ENCODE measurements at regions not wholly inside any gene's neighbourhood (a gene's known extent, or its start where the extent isn't known, plus 50 kb on each side); places are given as distances from the start of the nearest gene placed in this dataset.
"Not testable (repeated sequence)": the region's sequence is repeated elsewhere in the genome, so short reads cannot be mapped to it uniquely, and the experiment has no call there.

- no peak for DNase-seq
Measured at GRCh38 chr18:41690332-41691127, 264.5 kb upstream of the PIK3C3 start.

GRCh38 chr18:41687138-41687537 is 267.9 kb upstream of the PIK3C3 start:
- DNase-seq = no peak

GRCh38 chr18:41681138-41681880 is 273.7 kb upstream of the PIK3C3 start:
- DNase-seq = no peak

- no peak for DNase-seq
Measured at GRCh38 chr18:41674506-41674905, 280.5 kb upstream of the PIK3C3 start.

- no peak for DNase-seq
Measured at GRCh38 chr18:41666231-41666630, 288.8 kb upstream of the PIK3C3 start.

- DNase-seq = no peak
Measured at GRCh38 chr18:41665210-41665609, 289.8 kb upstream of the PIK3C3 start.

GRCh38 chr18:41660654-41661053 is 294.4 kb upstream of the PIK3C3 start:
- DNase-seq = no peak

- no peak for DNase-seq
Measured at GRCh38 chr18:41659438-41660130, 295.4 kb upstream of the PIK3C3 start.

- no peak for DNase-seq
Measured at GRCh38 chr18:41657189-41657588, 297.8 kb upstream of the PIK3C3 start.

- no peak for DNase-seq
Measured at GRCh38 chr18:41655074-41655473, 300.0 kb upstream of the PIK3C3 start.

GRCh38 chr18:41647914-41648313 is 307.1 kb upstream of the PIK3C3 start:
- no peak for DNase-seq

GRCh38 chr18:41646915-41647620 is 308.0 kb upstream of the PIK3C3 start:
- DNase-seq = no peak

- no peak for DNase-seq
Measured at GRCh38 chr18:41645589-41646360, 309.3 kb upstream of the PIK3C3 start.

GRCh38 chr18:41644466-41644865 is 310.6 kb upstream of the PIK3C3 start:
- DNase-seq = no peak

GRCh38 chr18:41643427-41643826 is 311.6 kb upstream of the PIK3C3 start:
- DNase-seq = no peak

- no peak for DNase-seq
Measured at GRCh38 chr18:41642756-41643155, 312.3 kb upstream of the PIK3C3 start.

GRCh38 chr18:41639218-41639617 is 315.8 kb upstream of the PIK3C3 start:
- DNase-seq = no peak

- not testable (repeated sequence) for DNase-seq
Measured at GRCh38 chr18:41631723-41632285, 323.2 kb upstream of the PIK3C3 start.

- DNase-seq = no peak
Measured at GRCh38 chr18:41630232-41630886, 324.7 kb upstream of the PIK3C3 start.

- no peak for DNase-seq
Measured at GRCh38 chr18:41624460-41624859, 330.6 kb upstream of the PIK3C3 start.

- DNase-seq = no peak
Measured at GRCh38 chr18:41621177-41621576, 333.9 kb upstream of the PIK3C3 start.
